ENCODE measurements at regions not wholly inside any gene's neighbourhood (a gene's known extent, or its start where the extent isn't known, plus 50 kb on each side); places are given as distances from the start of the nearest gene placed in this dataset.

DNA sequence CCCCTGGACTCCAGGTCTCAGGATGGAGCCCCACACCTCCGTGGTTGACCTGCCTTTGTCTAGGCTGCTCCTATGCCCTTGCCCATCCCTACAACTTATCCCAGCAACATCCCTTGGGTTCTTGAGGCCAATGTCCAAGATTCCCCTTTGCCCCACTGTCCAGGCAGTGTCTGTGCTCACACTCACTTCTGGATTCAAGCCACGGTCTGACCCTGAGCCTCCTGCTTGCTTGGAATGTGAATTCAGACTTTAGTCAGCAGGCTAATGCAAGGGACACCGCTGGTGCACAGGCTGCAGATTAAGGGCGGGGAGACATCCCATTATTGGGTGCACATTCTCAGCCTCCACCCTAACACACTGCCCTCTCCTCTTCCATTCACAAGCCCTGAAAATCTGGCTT, 154.1 kb downstream of the WNT5A start:
- TF ChIP-seq, protein P1, sequence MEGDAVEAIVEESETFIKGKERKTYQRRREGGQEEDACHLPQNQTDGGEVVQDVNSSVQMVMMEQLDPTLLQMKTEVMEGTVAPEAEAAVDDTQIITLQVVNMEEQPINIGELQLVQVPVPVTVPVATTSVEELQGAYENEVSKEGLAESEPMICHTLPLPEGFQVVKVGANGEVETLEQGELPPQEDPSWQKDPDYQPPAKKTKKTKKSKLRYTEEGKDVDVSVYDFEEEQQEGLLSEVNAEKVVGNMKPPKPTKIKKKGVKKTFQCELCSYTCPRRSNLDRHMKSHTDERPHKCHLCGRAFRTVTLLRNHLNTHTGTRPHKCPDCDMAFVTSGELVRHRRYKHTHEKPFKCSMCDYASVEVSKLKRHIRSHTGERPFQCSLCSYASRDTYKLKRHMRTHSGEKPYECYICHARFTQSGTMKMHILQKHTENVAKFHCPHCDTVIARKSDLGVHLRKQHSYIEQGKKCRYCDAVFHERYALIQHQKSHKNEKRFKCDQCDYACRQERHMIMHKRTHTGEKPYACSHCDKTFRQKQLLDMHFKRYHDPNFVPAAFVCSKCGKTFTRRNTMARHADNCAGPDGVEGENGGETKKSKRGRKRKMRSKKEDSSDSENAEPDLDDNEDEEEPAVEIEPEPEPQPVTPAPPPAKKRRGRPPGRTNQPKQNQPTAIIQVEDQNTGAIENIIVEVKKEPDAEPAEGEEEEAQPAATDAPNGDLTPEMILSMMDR (conservative IDR thresholded peaks at IDR 0.05; ENCODE audit: low read depth, low read length), result no peak
- TF ChIP-seq EZH2 (IDR thresholded peaks at IDR 0.05; ENCODE audit: low read length, unreplicated experiment), result no peak
- no peak for TF ChIP-seq EZH2phosphoT487 (IDR thresholded peaks at IDR 0.05; ENCODE audit: borderline replicate concordance, low read length)

All from PC-3 (cell line).